Stomach (tissue), 8 donors: ENCODE measurements at regions not wholly inside any gene's neighbourhood (a gene's known extent, or its start where the extent isn't known, plus 50 kb on each side); places are given as distances from the start of the nearest gene placed in this dataset.

ENCODE experiments used
- DNase-seq, 2 donors: peaks; one replicate each; pipeline versions ENCODE4 v3.0.0 to v3.0.0-alpha.2; 2013 to 2019
- H3K27ac ChIP-seq, 5 donors: fragments of 200-600 bp in 4 of 5; sonication (generic) in 4 of 5; one replicate each; pipeline ENCODE4 v1.5.1; 2013 to 2019; ENCODE audit warnings: mild to moderate bottlenecking in 1 of 5, moderate library complexity in 1 of 5
- H3K27me3 ChIP-seq, 3 donors: fragments of 200-600 bp; sonication (generic); one replicate each; pipeline ENCODE4 v1.5.1; 2017 to 2019; ENCODE audit warnings: mixed run types in 1 of 3
- H3K36me3 ChIP-seq, 4 donors: fragments of 200-600 bp; sonication (generic); 1 replicate in 3 of 4; 2 replicates in 1 of 4; pipeline ENCODE4 v1.5.1; 2016 to 2019
- H3K4me1 ChIP-seq, 4 donors: fragments of 200-600 bp; sonication (generic); one replicate each; pipeline ENCODE4 v1.5.1; 2016 to 2019
- H3K4me3 ChIP-seq, 4 donors: fragments of 200-600 bp; sonication (generic) in 3 of 4; one replicate each; pipeline ENCODE4 v1.5.1; 2016 to 2019; ENCODE audit warnings: mild to moderate bottlenecking in 1 of 4
- H3K9me3 ChIP-seq, 4 donors: fragments of 200-600 bp; sonication (generic); one replicate each; pipeline ENCODE4 v1.5.1; 2016 to 2019
- EP300 ChIP-seq: sonication (generic); formaldehyde crosslinking; IDR thresholded peaks from one replicate; pipeline ENCODE4 v1.6.1; 2017; ENCODE audit warnings: antibody characterized with exemption
- POLR2A ChIP-seq, 4 donors: fragments of 450-650 bp; IDR thresholded peaks; one replicate each; pipeline ENCODE4 v1.6.1; 2016; ENCODE audit warnings: antibody characterized with exemption in 4 of 4, control low read depth in 2 of 4, mild to moderate bottlenecking in 1 of 4, moderate library complexity in 1 of 4
- POLR2AphosphoS5 ChIP-seq, 3 donors: sonication (generic); formaldehyde crosslinking; IDR thresholded peaks; one replicate each; pipeline ENCODE4 v1.6.1; 2016; ENCODE audit warnings: antibody characterized with exemption in 3 of 3
- WGBS, 5 donors: extraction: QIAGEN DNeasy Blood & Tissue Kit in 3 of 5; methylation state at CpG; one replicate each; pipeline versions ENCODE4 v1.1.5 to v1.1.7; 2013 to 2018; 5-methylcytosine and 5-hydroxymethylcytosine counted together
- intact Hi-C: fragments of 100-400 bp; cut with DNase I; formaldehyde crosslinking; loops from one replicate; pipeline ENCODE4 v1.15.1; 2023; ENCODE audit warnings: low total_unique reads
- TF ChIP-seq, protein P1 (sequence below), 7 experiments: fragments of 450-650 bp in 4 of 7; fragments of 200-600 bp in 3 of 7; sonication (generic) in 3 of 7; IDR thresholded peaks; one replicate each; pipeline ENCODE4 v1.5.1; 2016 to 2019; ENCODE audit warnings: antibody characterized with exemption in 7 of 7, control low read depth in 2 of 7, mild to moderate bottlenecking in 1 of 7
- donor health status: healthy with polysubstance abuse.
- donor health status: Bipolar disorder and iron deficiency.
- donor health status: healthy.

DNA sequence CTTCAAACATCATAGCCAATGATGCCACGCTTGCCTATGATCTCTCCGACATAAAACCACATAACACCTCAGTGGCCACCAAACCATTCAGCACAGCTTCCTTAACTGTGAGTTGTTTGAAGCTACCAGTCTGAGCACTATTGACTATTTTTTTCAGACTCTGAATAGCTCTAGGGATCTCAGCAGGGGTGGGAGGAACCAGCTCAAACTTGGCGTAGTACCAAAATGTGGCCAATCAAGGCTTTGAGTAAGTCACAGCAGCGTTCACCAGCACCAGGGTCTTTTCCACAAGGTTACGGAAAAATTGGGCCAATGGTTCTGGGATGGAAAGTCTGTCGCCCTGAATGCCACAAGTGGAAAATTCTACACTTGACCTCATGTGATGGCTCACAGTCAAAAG is 70.6 kb downstream of the SMPDL3A start:
- H3K9me3 ChIP-seq: no peaks in the 10 kb centered on the region
- TF ChIP-seq, protein P1, sequence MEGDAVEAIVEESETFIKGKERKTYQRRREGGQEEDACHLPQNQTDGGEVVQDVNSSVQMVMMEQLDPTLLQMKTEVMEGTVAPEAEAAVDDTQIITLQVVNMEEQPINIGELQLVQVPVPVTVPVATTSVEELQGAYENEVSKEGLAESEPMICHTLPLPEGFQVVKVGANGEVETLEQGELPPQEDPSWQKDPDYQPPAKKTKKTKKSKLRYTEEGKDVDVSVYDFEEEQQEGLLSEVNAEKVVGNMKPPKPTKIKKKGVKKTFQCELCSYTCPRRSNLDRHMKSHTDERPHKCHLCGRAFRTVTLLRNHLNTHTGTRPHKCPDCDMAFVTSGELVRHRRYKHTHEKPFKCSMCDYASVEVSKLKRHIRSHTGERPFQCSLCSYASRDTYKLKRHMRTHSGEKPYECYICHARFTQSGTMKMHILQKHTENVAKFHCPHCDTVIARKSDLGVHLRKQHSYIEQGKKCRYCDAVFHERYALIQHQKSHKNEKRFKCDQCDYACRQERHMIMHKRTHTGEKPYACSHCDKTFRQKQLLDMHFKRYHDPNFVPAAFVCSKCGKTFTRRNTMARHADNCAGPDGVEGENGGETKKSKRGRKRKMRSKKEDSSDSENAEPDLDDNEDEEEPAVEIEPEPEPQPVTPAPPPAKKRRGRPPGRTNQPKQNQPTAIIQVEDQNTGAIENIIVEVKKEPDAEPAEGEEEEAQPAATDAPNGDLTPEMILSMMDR (IDR thresholded peaks at IDR 0.05): no peak
- TF ChIP-seq EP300 (no peak), POLR2A (IDR thresholded peaks at IDR 0.05) (no peak), POLR2AphosphoS5 (IDR thresholded peaks at IDR 0.05) (no peak)
- DNase-seq: no peak
- intact Hi-C loops: no loop called here
- no peak overlapping the region for H3K27ac ChIP-seq
- no peak overlapping the region for H3K4me3 ChIP-seq
- H3K27me3 ChIP-seq: no peaks in the 10 kb centered on the region
- 73 to 93% (median 80%) methylated on average over 6 of the region's 6 CpGs for WGBS, 5 donors
- no peaks in the 10 kb centered on the region for H3K36me3 ChIP-seq
- H3K4me1 ChIP-seq: no peaks in the 10 kb centered on the region

DNA sequence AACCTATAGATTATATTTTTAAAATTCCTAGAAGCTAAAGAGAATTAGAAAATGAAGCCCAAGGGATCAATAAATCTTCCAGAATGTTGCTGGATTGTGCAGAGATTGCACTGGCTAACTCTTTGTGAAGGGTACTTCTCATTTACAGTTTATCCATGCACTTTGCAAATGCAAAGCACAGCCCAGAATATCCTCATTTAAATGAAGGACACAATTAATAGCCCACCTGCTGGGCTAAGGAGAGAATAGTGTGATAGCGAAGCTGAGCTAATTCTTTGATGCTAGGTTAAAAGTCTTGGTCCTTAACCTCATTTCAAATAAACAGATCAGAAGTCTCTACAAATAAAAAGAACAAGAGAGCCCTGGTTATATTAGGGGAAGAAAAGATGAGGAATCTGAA is 72.5 kb downstream of the SMPDL3A start:
- no peak for DNase-seq
- TF ChIP-seq POLR2AphosphoS5 (IDR thresholded peaks at IDR 0.05): no peak
- TF ChIP-seq, protein P1 (IDR thresholded peaks at IDR 0.05): no peak
- TF ChIP-seq POLR2A (IDR thresholded peaks at IDR 0.05): no peak
- TF ChIP-seq EP300: no peak
- no peaks in the 10 kb centered on the region for H3K9me3 ChIP-seq
- H3K4me1 ChIP-seq: no peaks in the 10 kb centered on the region
- H3K27me3 ChIP-seq: no peaks in the 10 kb centered on the region
- no peak overlapping the region for H3K4me3 ChIP-seq
- no peak overlapping the region for H3K27ac ChIP-seq
- intact Hi-C loops: no loop called here
- no peaks in the 10 kb centered on the region for H3K36me3 ChIP-seq
- WGBS, 5 donors: 32 to 49% (median 42%) methylated on average over 1 of the region's 1 CpG

DNA sequence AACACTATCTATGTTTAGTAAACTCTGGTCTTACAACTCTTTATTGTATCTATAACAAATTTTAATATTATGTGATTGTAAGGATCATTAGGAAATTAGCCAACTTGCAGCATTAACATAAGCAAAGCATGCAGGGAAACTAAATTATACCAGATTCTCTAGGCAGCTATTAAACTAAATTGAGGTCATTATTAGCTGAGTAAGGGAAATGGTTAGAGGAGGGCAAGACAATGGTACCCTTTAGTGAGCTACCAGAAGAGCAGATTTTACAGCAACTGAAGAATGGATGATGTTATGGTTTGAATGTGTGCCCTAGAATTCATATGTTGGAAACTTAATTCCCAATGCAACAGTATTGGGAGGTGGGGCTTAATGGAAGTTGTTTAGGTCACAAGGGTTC is 79.1 kb downstream of the SMPDL3A start:
- H3K4me1 ChIP-seq: no peaks in the 10 kb centered on the region
- no peak overlapping the region for H3K4me3 ChIP-seq
- H3K27ac ChIP-seq: no peak overlapping the region
- H3K9me3 ChIP-seq: no peaks in the 10 kb centered on the region
- intact Hi-C loops: no loop called here
- no peaks in the 10 kb centered on the region for H3K27me3 ChIP-seq
- no peaks in the 10 kb centered on the region for H3K36me3 ChIP-seq
- no peak for DNase-seq
- TF ChIP-seq, protein P1 (IDR thresholded peaks at IDR 0.05): no peak
- TF ChIP-seq POLR2AphosphoS5 (IDR thresholded peaks at IDR 0.05): no peak

DNA sequence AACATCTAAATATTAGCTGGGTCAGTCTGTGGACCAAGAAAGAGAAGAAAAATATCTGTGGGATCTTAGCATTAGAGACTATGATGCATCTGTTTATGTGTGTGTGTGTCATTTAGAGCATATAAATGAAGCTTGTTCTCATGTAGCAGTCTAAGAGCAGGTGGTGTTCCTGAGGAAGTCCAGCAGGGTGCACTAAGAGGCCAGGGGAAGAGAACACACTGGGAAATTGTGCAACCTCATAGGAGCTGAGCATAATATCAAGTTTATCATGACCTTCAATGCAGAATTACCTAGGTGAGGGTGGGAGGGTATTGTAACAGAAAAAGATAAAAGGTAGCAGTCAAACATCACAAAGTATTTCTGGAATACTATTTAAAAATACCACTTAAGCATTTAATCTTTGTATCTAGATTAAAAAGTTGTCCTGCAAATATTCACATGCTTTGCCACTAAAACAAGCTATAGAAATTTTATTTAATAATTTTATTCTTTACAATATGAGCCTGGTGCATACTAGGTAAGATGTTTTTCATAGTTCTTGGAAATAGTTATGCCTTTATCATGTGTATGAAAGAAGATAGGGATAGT is 80.5 kb downstream of the SMPDL3A start:
- DNase-seq: peak; percentile 39 to 75
- intact Hi-C loops: no loop called here
- Histone ChIP-seq H3K27ac (no peak overlapping the region), H3K27me3 (no peaks in the 10 kb centered on the region), H3K4me1 (no peaks in the 10 kb centered on the region), H3K36me3 (no peaks in the 10 kb centered on the region), H3K4me3 (no peak overlapping the region), H3K9me3 (no peaks in the 10 kb centered on the region)
- TF ChIP-seq, protein P1 (IDR thresholded peaks at IDR 0.05): peak in 5 of 7 experiments; percentile 27 to 80 (median 57)
- TF ChIP-seq EP300: no peak
